K562 (cell line): ENCODE measurements at regions not wholly inside any gene's neighbourhood (a gene's known extent, or its start where the extent isn't known, plus 50 kb on each side); places are given as distances from the start of the nearest gene placed in this dataset.

Experiments
- ARID3B ChIP-seq: fragments of 250-450 bp; sonication (Bioruptor Pico); IDR thresholded peaks from 2 replicates; pipeline ENCODE4 v1.4.0; 2020; ENCODE audit warnings: borderline replicate concordance
- CBX8 ChIP-seq: fragments of 200-600 bp; sonication (generic); IDR thresholded peaks from 2 replicates; pipeline ENCODE4 v1.6.1; 2012; ENCODE audit warnings: borderline replicate concordance, mixed run types, low read depth, mild to moderate bottlenecking, moderate library complexity, mixed read lengths, low read length, control low read depth, inconsistent platforms; ENCODE audit not compliant: poor library complexity, severe bottlenecking; ENCODE audit errors: extremely low read depth
- FOXJ2 ChIP-seq: fragments of 200-800 bp; sonication (Bioruptor generic); IDR thresholded peaks from 2 replicates; pipeline ENCODE4 v1.6.1; 2016; ENCODE audit warnings: missing genetic modification characterization, missing compliant biosample characterization
- HMG20B ChIP-seq: fragments of 250-450 bp; sonication (Bioruptor Pico); IDR thresholded peaks from 2 replicates; pipeline ENCODE4 v1.5.0; 2021; ENCODE audit warnings: mild to moderate bottlenecking
- MBD1 ChIP-seq: fragments of 250-450 bp; sonication (Bioruptor Pico); IDR thresholded peaks from 2 replicates; pipeline ENCODE4 v1.8.0; 2022; ENCODE audit warnings: inconsistent platforms
- MCM5 ChIP-seq: fragments of 450-650 bp; IDR thresholded peaks from 2 replicates; pipeline ENCODE4 v1.6.1; 2016; ENCODE audit warnings: low read depth
- MYBL2 ChIP-seq, 2 experiments: fragments of 450-650 bp in 1 of 2; sonication (generic) in 1 of 2; formaldehyde crosslinking in 1 of 2; IDR thresholded peaks; 2 replicates each; pipeline versions ENCODE4 v1.6.1 to v1.8.1; 2017 to 2022; ENCODE audit warnings: borderline replicate concordance in 1 of 2, inconsistent platforms in 1 of 2, low read depth in 1 of 2, mild to moderate bottlenecking in 1 of 2, missing genetic modification reagents in 1 of 2, moderate library complexity in 1 of 2
- NBN ChIP-seq: fragments of 450-650 bp; IDR thresholded peaks from 2 replicates; pipeline ENCODE4 v1.6.1; 2016; ENCODE audit warnings: low read depth, mild to moderate bottlenecking
- SIN3B ChIP-seq: fragments of 450-650 bp; IDR thresholded peaks from 2 replicates; pipeline ENCODE4 v1.6.1; 2017; ENCODE audit warnings: low read depth, mild to moderate bottlenecking, moderate library complexity
- SIRT6 ChIP-seq: IDR thresholded peaks from one replicate; pipeline ENCODE4 v1.6.1; 2012; ENCODE audit warnings: low read depth, mild to moderate bottlenecking, control low read depth, inconsistent platforms, low read length, moderate library complexity
- SMAD4 ChIP-seq: fragments of 250-450 bp; sonication (Bioruptor Pico); conservative IDR thresholded peaks from 2 replicates; pipeline ENCODE4 v1.8.0; 2021; ENCODE audit warnings: inconsistent platforms, mild to moderate bottlenecking, moderate library complexity
- SRF ChIP-seq, 2 experiments: fragments of 250-450, 450-650 bp in 1 of 2; sonication (Bioruptor Pico) in 1 of 2; sonication (generic) in 1 of 2; formaldehyde crosslinking; IDR thresholded peaks; 2 replicates each; pipeline versions ENCODE4 v1.5.0 to v1.5.1; 2020 to 2022; ENCODE audit warnings: mild to moderate bottlenecking in 1 of 2, missing genetic modification reagents in 1 of 2
- ZNF121 ChIP-seq: sonication (generic); formaldehyde crosslinking; conservative IDR thresholded peaks from 2 replicates; pipeline ENCODE4 v1.8.0; 2022; ENCODE audit warnings: missing genetic modification reagents
- ZNF23 ChIP-seq: fragments of 250-450 bp; sonication (Bioruptor Pico); IDR thresholded peaks from 2 replicates; pipeline ENCODE4 v1.4.0; 2020; ENCODE audit warnings: mild to moderate bottlenecking
- ZNF518B ChIP-seq: fragments of 250-450 bp; sonication (Bioruptor Pico); IDR thresholded peaks from 2 replicates; pipeline ENCODE4 v1.5.0; 2021; ENCODE audit warnings: mild to moderate bottlenecking, moderate library complexity
- ZNF780A ChIP-seq: fragments of 250-450 bp; sonication (Bioruptor Pico); IDR thresholded peaks from 2 replicates; pipeline ENCODE4 v1.5.0; 2021; ENCODE audit warnings: mild to moderate bottlenecking
- ZSCAN32 ChIP-seq: fragments of 450-650 bp; formaldehyde crosslinking; IDR thresholded peaks from 2 replicates; pipeline ENCODE4 v1.4.0; 2020; ENCODE audit warnings: mild to moderate bottlenecking, moderate library complexity
- TF ChIP-seq, protein P1 (sequence below): fragments of 250-450 bp; sonication (Bioruptor Pico); IDR thresholded peaks from 2 replicates; pipeline ENCODE4 v1.9.0; 2021; ENCODE audit warnings: mild to moderate bottlenecking
- TF ChIP-seq, protein P2 (sequence below), 2 experiments: IDR thresholded peaks; 2 replicates each; pipeline ENCODE4 v1.6.1; 2012; ENCODE audit warnings: improper control_type of control experiment in 2 of 2, low read depth in 2 of 2, low read length in 2 of 2, borderline replicate concordance in 1 of 2

- no peak for TF ChIP-seq ZNF518B (CRISPR knock-in tag)
- TF ChIP-seq SIRT6 = no peak
- TF ChIP-seq NBN = no peak
- 0 out of 4 replicates have a peak, but pooled peaks of 1 of the 2 experiments have one; percentile 16 for TF ChIP-seq SRF (CRISPR knock-in tag; IDR thresholded peaks at IDR 0.05)
- TF ChIP-seq ZNF121 (CRISPR knock-in tag) = no peak
- TF ChIP-seq MYBL2 (IDR thresholded peaks at IDR 0.05; ENCODE audit: low read depth) = no peak
- peak; percentile 78; the same call in 1 of the 2 replicates for TF ChIP-seq MYBL2 (CRISPR knock-in tag; IDR thresholded peaks at IDR 0.05; ENCODE audit: borderline replicate concordance)
- TF ChIP-seq SMAD4 (CRISPR knock-in tag) = no peak
- 0 out of 2 replicates have a peak, but pooled peaks have one; percentile 72 for TF ChIP-seq MBD1 (CRISPR knock-in tag)
- no peak for TF ChIP-seq SIN3B
- TF ChIP-seq HMG20B (CRISPR knock-in tag) = no peak
- TF ChIP-seq, protein P1, sequence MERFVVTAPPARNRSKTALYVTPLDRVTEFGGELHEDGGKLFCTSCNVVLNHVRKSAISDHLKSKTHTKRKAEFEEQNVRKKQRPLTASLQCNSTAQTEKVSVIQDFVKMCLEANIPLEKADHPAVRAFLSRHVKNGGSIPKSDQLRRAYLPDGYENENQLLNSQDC = no peak
- no peak for TF ChIP-seq ZNF23 (CRISPR knock-in tag)
- no peak for TF ChIP-seq ARID3B (CRISPR knock-in tag)
- TF ChIP-seq CBX8 = no peak
- TF ChIP-seq FOXJ2 (tag) = no peak
- no peak for TF ChIP-seq ZNF780A
- no peak for TF ChIP-seq MCM5
- TF ChIP-seq, protein P2, sequence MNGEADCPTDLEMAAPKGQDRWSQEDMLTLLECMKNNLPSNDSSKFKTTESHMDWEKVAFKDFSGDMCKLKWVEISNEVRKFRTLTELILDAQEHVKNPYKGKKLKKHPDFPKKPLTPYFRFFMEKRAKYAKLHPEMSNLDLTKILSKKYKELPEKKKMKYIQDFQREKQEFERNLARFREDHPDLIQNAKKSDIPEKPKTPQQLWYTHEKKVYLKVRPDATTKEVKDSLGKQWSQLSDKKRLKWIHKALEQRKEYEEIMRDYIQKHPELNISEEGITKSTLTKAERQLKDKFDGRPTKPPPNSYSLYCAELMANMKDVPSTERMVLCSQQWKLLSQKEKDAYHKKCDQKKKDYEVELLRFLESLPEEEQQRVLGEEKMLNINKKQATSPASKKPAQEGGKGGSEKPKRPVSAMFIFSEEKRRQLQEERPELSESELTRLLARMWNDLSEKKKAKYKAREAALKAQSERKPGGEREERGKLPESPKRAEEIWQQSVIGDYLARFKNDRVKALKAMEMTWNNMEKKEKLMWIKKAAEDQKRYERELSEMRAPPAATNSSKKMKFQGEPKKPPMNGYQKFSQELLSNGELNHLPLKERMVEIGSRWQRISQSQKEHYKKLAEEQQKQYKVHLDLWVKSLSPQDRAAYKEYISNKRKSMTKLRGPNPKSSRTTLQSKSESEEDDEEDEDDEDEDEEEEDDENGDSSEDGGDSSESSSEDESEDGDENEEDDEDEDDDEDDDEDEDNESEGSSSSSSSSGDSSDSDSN (IDR thresholded peaks at IDR 0.05; ENCODE audit: borderline replicate concordance in 1 of 2, low read depth in 2 of 2, low read length in 2 of 2) = no peak
- no peak for TF ChIP-seq ZSCAN32 (CRISPR knock-in tag)
Observed at GRCh38 chr22:22143448-22143847, 101.1 kb upstream of the VPREB1 start (continued).
